ENCODE measurements at regions not wholly inside any gene's neighbourhood (a gene's known extent, or its start where the extent isn't known, plus 50 kb on each side); places are given as distances from the start of the nearest gene placed in this dataset.

GRCh38 chr21:15524855-15525254 lies 204.9 kb upstream of the USP25 start:
- TF ChIP-seq POLR2A (IDR thresholded peaks at IDR 0.05) (no peak), POLR2AphosphoS5 (IDR thresholded peaks at IDR 0.05) (no peak), EP300 (IDR thresholded peaks at IDR 0.05) (no peak)
- TF ChIP-seq, protein P1, sequence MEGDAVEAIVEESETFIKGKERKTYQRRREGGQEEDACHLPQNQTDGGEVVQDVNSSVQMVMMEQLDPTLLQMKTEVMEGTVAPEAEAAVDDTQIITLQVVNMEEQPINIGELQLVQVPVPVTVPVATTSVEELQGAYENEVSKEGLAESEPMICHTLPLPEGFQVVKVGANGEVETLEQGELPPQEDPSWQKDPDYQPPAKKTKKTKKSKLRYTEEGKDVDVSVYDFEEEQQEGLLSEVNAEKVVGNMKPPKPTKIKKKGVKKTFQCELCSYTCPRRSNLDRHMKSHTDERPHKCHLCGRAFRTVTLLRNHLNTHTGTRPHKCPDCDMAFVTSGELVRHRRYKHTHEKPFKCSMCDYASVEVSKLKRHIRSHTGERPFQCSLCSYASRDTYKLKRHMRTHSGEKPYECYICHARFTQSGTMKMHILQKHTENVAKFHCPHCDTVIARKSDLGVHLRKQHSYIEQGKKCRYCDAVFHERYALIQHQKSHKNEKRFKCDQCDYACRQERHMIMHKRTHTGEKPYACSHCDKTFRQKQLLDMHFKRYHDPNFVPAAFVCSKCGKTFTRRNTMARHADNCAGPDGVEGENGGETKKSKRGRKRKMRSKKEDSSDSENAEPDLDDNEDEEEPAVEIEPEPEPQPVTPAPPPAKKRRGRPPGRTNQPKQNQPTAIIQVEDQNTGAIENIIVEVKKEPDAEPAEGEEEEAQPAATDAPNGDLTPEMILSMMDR (IDR thresholded peaks at IDR 0.05): no peak
